HEK293T (cell line): ENCODE measurements at regions not wholly inside any gene's neighbourhood (a gene's known extent, or its start where the extent isn't known, plus 50 kb on each side); places are given as distances from the start of the nearest gene placed in this dataset.

ENCODE experiments used
- ARNT ChIP-seq: fragments of 450-650 bp; IDR thresholded peaks from 2 replicates; pipeline ENCODE4 v1.6.1; 2017; ENCODE audit warnings: mild to moderate bottlenecking
- BHLHE40 ChIP-seq: fragments of 450-650 bp; IDR thresholded peaks from 2 replicates; pipeline ENCODE4 v1.6.1; 2016; ENCODE audit warnings: mild to moderate bottlenecking, moderate library complexity, borderline replicate concordance
- FOXA1 ChIP-seq: fragments of 450-650 bp; IDR thresholded peaks from 2 replicates; pipeline ENCODE4 v1.6.1; 2016; ENCODE audit warnings: mild to moderate bottlenecking
- HDGF ChIP-seq: fragments of 450-650 bp; IDR thresholded peaks from 2 replicates; pipeline ENCODE4 v1.6.1; 2017; ENCODE audit warnings: antibody characterized with exemption, borderline replicate concordance
- L3MBTL2 ChIP-seq: fragments of 450-650 bp; conservative IDR thresholded peaks from 2 replicates; pipeline ENCODE4 v1.6.1; 2016; ENCODE audit warnings: mild to moderate bottlenecking
- LEF1 ChIP-seq: fragments of 450-650 bp; IDR thresholded peaks from 2 replicates; pipeline ENCODE4 v1.6.1; 2017; ENCODE audit warnings: mild to moderate bottlenecking, borderline replicate concordance
- PKNOX1 ChIP-seq: fragments of 450-650 bp; IDR thresholded peaks from 2 replicates; pipeline ENCODE4 v1.6.1; 2016
- SP1 ChIP-seq: fragments of 450-650 bp; IDR thresholded peaks from 2 replicates; pipeline ENCODE4 v1.6.1; 2017
- SUZ12 ChIP-seq: fragments of 450-650 bp; IDR thresholded peaks from 2 replicates; pipeline ENCODE4 v1.6.1; 2016; ENCODE audit warnings: mild to moderate bottlenecking
- TARDBP ChIP-seq: fragments of 450-650 bp; IDR thresholded peaks from 2 replicates; pipeline ENCODE4 v1.6.1; 2016
- ZNF384 ChIP-seq: fragments of 450-650 bp; IDR thresholded peaks from 2 replicates; pipeline ENCODE4 v1.6.1; 2016

DNA sequence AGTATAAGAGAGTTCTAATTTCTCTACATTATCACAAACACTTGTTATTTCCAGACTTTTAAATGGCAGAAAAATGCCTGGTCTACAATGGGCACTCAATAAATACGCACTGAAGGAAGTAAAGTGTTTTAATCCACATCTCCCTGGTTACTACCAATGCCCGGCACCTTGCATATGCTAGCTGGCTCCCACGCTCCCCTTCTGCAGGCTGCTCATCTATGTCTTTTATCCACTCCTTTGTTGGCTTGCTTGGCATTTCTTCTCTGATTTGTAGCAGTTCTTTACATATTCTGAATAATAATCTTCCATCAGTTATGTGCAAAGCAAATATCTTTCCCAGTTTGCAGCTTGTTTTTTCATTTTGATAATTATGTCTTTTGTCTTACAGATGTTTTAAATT is 74.6 kb upstream of the PRR23E start:
- TF ChIP-seq HDGF (no peak), L3MBTL2 (no peak), ZNF384 (no peak), FOXA1 (no peak), SP1 (no peak), LEF1 (no peak), TARDBP (no peak), PKNOX1 (no peak), SUZ12 (no peak), ARNT (no peak), BHLHE40 (no peak)
